H9 (cell line): ENCODE measurements at regions not wholly inside any gene's neighbourhood (a gene's known extent, or its start where the extent isn't known, plus 50 kb on each side); places are given as distances from the start of the nearest gene placed in this dataset.

Source experiments
- DNase-seq: peaks from one replicate; pipeline ENCODE4 v3.0.0-alpha.2; 2017
- H2AFZ ChIP-seq: one replicate; pipeline ENCODE4 v1.6.1; 2013; ENCODE audit warnings: mild to moderate bottlenecking, low read length, control low read depth, moderate library complexity
- H2AK5ac ChIP-seq: 2 replicates; pipeline ENCODE4 v1.6.1; 2013; ENCODE audit warnings: low read length, control low read depth, mixed read lengths; ENCODE audit not compliant: insufficient read length
- H2BK120ac ChIP-seq: one replicate; pipeline ENCODE4 v1.6.1; 2013; ENCODE audit warnings: low read depth, mild to moderate bottlenecking, low read length, control low read depth, inconsistent platforms; ENCODE audit not compliant: poor library complexity, severe bottlenecking
- H2BK12ac ChIP-seq: 2 replicates; pipeline ENCODE4 v1.6.1; 2013; ENCODE audit warnings: low read length, control low read depth, mixed read lengths, low read depth; ENCODE audit not compliant: insufficient read length
- H2BK15ac ChIP-seq: 2 replicates; pipeline ENCODE4 v1.6.1; 2013; ENCODE audit warnings: low read depth, low read length, control low read depth
- H2BK20ac ChIP-seq: one replicate; pipeline ENCODE4 v1.6.1; 2013; ENCODE audit warnings: low read depth, mild to moderate bottlenecking, low read length, control low read depth, inconsistent platforms; ENCODE audit not compliant: poor library complexity, severe bottlenecking
- H2BK5ac ChIP-seq: 2 replicates; pipeline ENCODE4 v1.6.1; 2013; ENCODE audit warnings: low read length, control low read depth, mixed read lengths; ENCODE audit not compliant: insufficient read length
- H3K14ac ChIP-seq: 2 replicates; pipeline ENCODE4 v1.6.1; 2013; ENCODE audit warnings: low read length, control low read depth; ENCODE audit not compliant: insufficient read depth
- H3K18ac ChIP-seq: 2 replicates; pipeline ENCODE4 v1.6.1; 2013; ENCODE audit warnings: low read depth, mild to moderate bottlenecking, mixed read lengths, low read length, control low read depth; ENCODE audit not compliant: insufficient read length
- H3K23ac ChIP-seq: 2 replicates; pipeline ENCODE4 v1.6.1; 2013; ENCODE audit warnings: low read length, control low read depth, mixed read lengths, low read depth; ENCODE audit not compliant: insufficient read length
- H3K23me2 ChIP-seq: 2 replicates; pipeline ENCODE4 v1.6.1; 2013; ENCODE audit warnings: low read depth, mild to moderate bottlenecking, mixed read lengths, low read length, control low read depth; ENCODE audit not compliant: insufficient read length, poor library complexity, severe bottlenecking
- H3K27ac ChIP-seq: 2 replicates; pipeline ENCODE4 v1.5.1; 2013; ENCODE audit warnings: low read length, control low read depth, mixed read lengths, low read depth; ENCODE audit not compliant: insufficient read length
- H3K27me3 ChIP-seq: 2 replicates; pipeline ENCODE4 v1.6.1; 2013; ENCODE audit warnings: low read length, control low read depth, inconsistent platforms; ENCODE audit not compliant: insufficient read depth
- H3K4ac ChIP-seq: 2 replicates; pipeline ENCODE4 v1.6.1; 2013; ENCODE audit warnings: low read depth, mild to moderate bottlenecking, control low read depth, inconsistent platforms, low read length, moderate library complexity
- H3K4me1 ChIP-seq: 2 replicates; pipeline ENCODE4 v1.6.1; 2013; ENCODE audit warnings: low read length, control low read depth, inconsistent platforms; ENCODE audit not compliant: insufficient read depth
- H3K4me2 ChIP-seq: 2 replicates; pipeline ENCODE4 v1.6.1; 2013; ENCODE audit warnings: low read length, control low read depth, mixed read lengths; ENCODE audit not compliant: insufficient read length, insufficient read depth
- H3K56ac ChIP-seq: 2 replicates; pipeline ENCODE4 v1.6.1; 2013; ENCODE audit warnings: low read depth, mild to moderate bottlenecking, mixed read lengths, low read length, control low read depth; ENCODE audit not compliant: insufficient read length
- H3K79me1 ChIP-seq: 2 replicates; pipeline ENCODE4 v1.6.1; 2013; ENCODE audit warnings: low read depth, mild to moderate bottlenecking, moderate library complexity, low read length, control low read depth, inconsistent platforms; ENCODE audit not compliant: insufficient read depth, poor library complexity, severe bottlenecking
- H3K79me2 ChIP-seq: 2 replicates; pipeline ENCODE4 v1.6.1; 2013; ENCODE audit warnings: low read length, control low read depth, inconsistent platforms; ENCODE audit not compliant: insufficient read depth
- H3K9ac ChIP-seq: 2 replicates; pipeline ENCODE4 v1.6.1; 2013; ENCODE audit warnings: low read length, control low read depth, mixed read lengths; ENCODE audit not compliant: insufficient read length; ENCODE audit errors: extremely low read depth
- H3K9me3 ChIP-seq: one replicate; pipeline ENCODE4 v1.6.1; 2013; ENCODE audit warnings: low read depth, low read length, inconsistent platforms; ENCODE audit not compliant: control insufficient read depth
- H3T11ph ChIP-seq: one replicate; pipeline ENCODE4 v1.6.1; 2013; ENCODE audit warnings: mild to moderate bottlenecking, low read length, control low read depth, inconsistent platforms
- H4K20me1 ChIP-seq: one replicate; pipeline ENCODE4 v1.6.1; 2013; ENCODE audit not compliant: control insufficient read depth, insufficient read length, insufficient read depth
- H4K5ac ChIP-seq: 2 replicates; pipeline ENCODE4 v1.6.1; 2013; ENCODE audit warnings: low read depth, mild to moderate bottlenecking, mixed read lengths, low read length, control low read depth; ENCODE audit not compliant: insufficient read length
- H4K8ac ChIP-seq: replicated peaks from 2 replicates; pipeline ENCODE4 v1.6.1; 2013; ENCODE audit warnings: low read length, control low read depth, mixed read lengths, low read depth; ENCODE audit not compliant: insufficient read length
- H4K91ac ChIP-seq: 2 replicates; pipeline ENCODE4 v1.6.1; 2013; ENCODE audit warnings: low read depth, mild to moderate bottlenecking, moderate library complexity, mixed read lengths, low read length, control low read depth; ENCODE audit not compliant: insufficient read length
- H3K27ac Mint-ChIP-seq, 3 experiments: 2 replicates in 2 of 3; 3 replicates in 1 of 3; pipeline ENCODE4 v1.8.0; 2020 to 2021; ENCODE audit warnings: mixed read lengths in 3 of 3, mild to moderate bottlenecking in 1 of 3, moderate library complexity in 1 of 3
- H3K27me3 Mint-ChIP-seq: 2 replicates; pipeline ENCODE4 v1.8.0; 2021; ENCODE audit warnings: low read depth, mild to moderate bottlenecking, moderate library complexity, mixed read lengths
- H3K36me3 Mint-ChIP-seq, 3 experiments: 2 replicates in 2 of 3; 3 replicates in 1 of 3; pipeline ENCODE4 v1.8.0; 2020 to 2021; ENCODE audit warnings: low read depth in 3 of 3, mixed read lengths in 3 of 3; ENCODE audit not compliant: insufficient read depth in 1 of 3
- H3K4me1 Mint-ChIP-seq, 2 experiments: 2 replicates each; pipeline ENCODE4 v1.8.0; 2020; ENCODE audit warnings: mixed read lengths in 2 of 2
- H3K4me3 Mint-ChIP-seq, 2 experiments: 2 replicates in 1 of 2; 3 replicates in 1 of 2; pipeline ENCODE4 v1.8.0; 2020 to 2021; ENCODE audit warnings: mild to moderate bottlenecking in 2 of 2, mixed read lengths in 2 of 2, moderate library complexity in 1 of 2
- H3K9me3 Mint-ChIP-seq, 2 experiments: 2 replicates in 1 of 2; 3 replicates in 1 of 2; pipeline ENCODE4 v1.8.0; 2020; ENCODE audit warnings: mild to moderate bottlenecking in 2 of 2, mixed read lengths in 2 of 2, moderate library complexity in 1 of 2
- CTCF ChIP-seq: fragments of 200-600 bp; sonication (generic); conservative IDR thresholded peaks from 3 replicates; pipeline ENCODE4 v1.8.0; 2021; ENCODE audit warnings: antibody characterized with exemption, mild to moderate bottlenecking
- whole genome bisulfite sequencing: extraction: QIAGEN DNeasy Blood & Tissue Kit; methylation state at CpG from one replicate; pipeline ENCODE4 v1.1.7; 2013; ENCODE audit warnings: missing lambda C conversion rate, low lambda C conversion rate, mixed read lengths; ENCODE audit not compliant: insufficient read length; ENCODE audit errors: extremely low coverage; 5-methylcytosine and 5-hydroxymethylcytosine counted together

GRCh38 chr7:156000601-156001396 lies 188.5 kb upstream of the SHH start:
- no peak overlapping the region for H3K4ac ChIP-seq
- no peak overlapping the region for H3K27ac ChIP-seq
- H2BK20ac ChIP-seq = no peak overlapping the region
- H3K14ac ChIP-seq = no peak overlapping the region
- no peaks in the 10 kb centered on the region for H3K23me2 ChIP-seq
- no peak overlapping the region for H4K5ac ChIP-seq
- no peak overlapping the region for H2BK12ac ChIP-seq
- no peaks in the 10 kb centered on the region for H3K36me3 Mint-ChIP-seq
- H3K79me1 ChIP-seq = no peaks in the 10 kb centered on the region
- H2AK5ac ChIP-seq = no peak overlapping the region
- H4K8ac ChIP-seq = no peak overlapping the region
- DNase-seq = peak; percentile 18
- H3K4me3 Mint-ChIP-seq = no peak overlapping the region
- H3K27me3 ChIP-seq = no peaks in the 10 kb centered on the region
- H3K9me3 ChIP-seq = no peaks in the 10 kb centered on the region
- H2BK5ac ChIP-seq = no peak overlapping the region
- no peak overlapping the region for H3K56ac ChIP-seq
- no peaks in the 10 kb centered on the region; a peak in 1 of 5 replicates for H3K9me3 Mint-ChIP-seq
- H3K27me3 Mint-ChIP-seq = peaks cover 3% of the 10 kb centered on the region; the same call in 1 of the 2 replicates
- peak overlapping the region in 2 of 3 experiments; percentile 4 to 52; a peak in 2 of 7 replicates for H3K27ac Mint-ChIP-seq
- H3K79me2 ChIP-seq = no peaks in the 10 kb centered on the region
- WGBS = no CpG with 5 or more reads among the region's 27 CpGs
- no peaks in the 10 kb centered on the region for H4K20me1 ChIP-seq
- H3K9ac ChIP-seq = no peak overlapping the region
- no peak for TF ChIP-seq CTCF
- H3K4me2 ChIP-seq = no peak overlapping the region
- no peak overlapping the region for H4K91ac ChIP-seq
- no peak overlapping the region for H3T11ph ChIP-seq
- no peaks in the 10 kb centered on the region for H3K4me1 Mint-ChIP-seq
- no peak overlapping the region for H3K18ac ChIP-seq
- no peak overlapping the region for H2BK120ac ChIP-seq
- no peak overlapping the region for H2BK15ac ChIP-seq
- H3K23ac ChIP-seq = no peak overlapping the region
- no peak overlapping the region for H2AFZ ChIP-seq
- H3K4me1 ChIP-seq = no peaks in the 10 kb centered on the region
